NK-92 treated with Interleukin-12 subunit alpha and Interleukin-12 subunit beta, amount 100 ng/mL, for 24 hours (cell line): ENCODE measurements at regions not wholly inside any gene's neighbourhood (a gene's known extent, or its start where the extent isn't known, plus 50 kb on each side); places are given as distances from the start of the nearest gene placed in this dataset.
"Not testable (repeated sequence)": the region's sequence is repeated elsewhere in the genome, so short reads cannot be mapped to it uniquely, and the experiment has no call there.

ENCODE experiments used
- DNase-seq: peaks from one replicate; lab custom pipeline; 2025; lab: John Stamatoyannopoulos, UW

DNA sequence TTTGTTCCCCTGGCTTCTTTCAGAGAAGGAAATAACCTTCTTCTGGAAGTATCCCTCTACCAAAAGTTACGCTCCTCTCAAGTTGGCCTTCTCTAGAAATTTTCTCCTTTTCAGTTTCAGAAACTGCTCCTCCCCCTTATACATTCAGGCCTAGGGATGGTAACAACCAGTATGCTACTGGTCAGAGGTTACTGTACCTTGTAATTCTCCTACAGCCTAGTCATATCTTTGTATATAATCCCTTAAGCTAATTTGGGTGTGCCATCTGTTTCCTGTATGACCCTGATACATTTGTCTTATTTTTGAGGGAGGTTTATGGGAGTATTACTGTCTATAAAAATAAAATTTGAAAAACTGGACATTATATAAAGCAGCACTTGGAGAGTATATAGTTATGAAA lies 98.0 kb upstream of the NOTCH2NLA start:
- not testable (repeated sequence) for DNase-seq

DNA sequence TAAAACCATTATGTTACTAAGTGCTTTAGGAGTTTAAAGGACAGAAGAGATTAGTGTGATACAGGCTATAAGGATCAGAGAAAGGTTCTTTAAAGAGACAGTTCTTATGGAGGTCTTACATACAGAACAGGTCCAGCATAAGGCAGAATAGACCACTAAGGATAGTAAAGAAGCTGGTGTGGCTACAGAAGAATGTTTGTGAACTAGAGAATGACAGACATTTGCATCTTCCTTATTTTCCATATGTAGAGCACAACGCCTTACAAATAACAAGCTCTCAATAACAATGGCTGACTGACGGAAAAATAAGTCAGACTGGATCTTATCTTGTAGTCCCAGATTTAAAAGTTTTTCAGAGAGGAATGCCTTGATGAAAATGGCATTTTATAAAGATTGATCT lies 95.6 kb upstream of the NOTCH2NLA start:
- DNase-seq = not testable (repeated sequence)

DNA sequence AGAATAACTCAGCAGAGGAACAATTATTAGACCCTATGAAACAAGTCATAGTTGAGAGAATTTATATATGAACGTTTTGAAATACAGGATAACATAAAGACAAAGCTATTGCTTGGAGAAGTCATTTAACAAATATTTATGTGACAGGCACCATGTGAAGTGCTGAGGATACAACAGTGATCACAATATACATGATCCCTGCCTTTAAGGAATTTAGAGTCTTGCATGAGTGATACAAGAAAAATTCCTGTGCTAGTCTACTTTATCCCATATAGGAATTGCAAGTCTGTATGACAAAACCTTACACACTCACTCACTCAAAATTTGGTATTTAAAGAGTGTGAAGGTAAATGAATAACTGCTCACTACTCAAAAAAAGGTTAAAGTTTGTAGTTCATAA lies 94.5 kb upstream of the NOTCH2NLA start:
- not testable (repeated sequence) for DNase-seq

DNA sequence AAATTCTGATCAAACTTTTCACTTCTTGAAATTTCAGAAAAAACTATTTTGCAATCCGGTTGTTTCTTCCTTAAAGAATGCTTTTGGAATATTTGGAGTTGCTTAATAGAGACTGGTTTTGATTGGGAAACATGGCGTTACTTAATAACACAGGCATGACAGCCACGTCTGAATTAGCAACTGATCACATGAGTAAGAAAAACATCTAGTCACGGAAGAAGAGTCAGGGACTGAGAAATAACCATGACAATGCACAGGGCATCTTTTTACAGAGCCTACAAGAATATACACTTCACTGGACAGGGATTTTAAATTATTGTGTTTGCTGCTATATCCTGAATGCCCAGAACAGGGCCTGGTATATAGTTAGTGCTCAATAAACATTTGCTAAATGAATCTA lies 94.1 kb upstream of the NOTCH2NLA start:
- DNase-seq = not testable (repeated sequence)

DNA sequence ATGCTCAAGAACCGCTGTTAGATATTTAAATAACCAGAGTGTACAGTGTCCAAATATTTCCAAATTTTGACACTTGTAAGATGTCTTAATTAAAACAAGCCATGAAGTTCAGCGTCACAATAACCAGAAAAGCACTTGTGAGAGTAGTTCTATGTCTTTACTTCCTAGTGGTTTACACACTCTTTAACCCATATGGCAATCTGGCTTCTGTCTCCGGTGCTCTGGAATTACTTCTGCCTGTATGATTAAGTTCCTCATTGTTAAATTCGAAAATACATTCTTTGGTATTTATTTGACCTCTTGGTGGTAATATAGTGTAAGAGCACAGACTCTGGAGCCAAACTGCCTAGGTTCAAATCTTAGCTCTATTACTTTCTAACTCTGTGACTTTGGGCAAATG lies 89.9 kb upstream of the NOTCH2NLA start:
- DNase-seq = not testable (repeated sequence)

DNA sequence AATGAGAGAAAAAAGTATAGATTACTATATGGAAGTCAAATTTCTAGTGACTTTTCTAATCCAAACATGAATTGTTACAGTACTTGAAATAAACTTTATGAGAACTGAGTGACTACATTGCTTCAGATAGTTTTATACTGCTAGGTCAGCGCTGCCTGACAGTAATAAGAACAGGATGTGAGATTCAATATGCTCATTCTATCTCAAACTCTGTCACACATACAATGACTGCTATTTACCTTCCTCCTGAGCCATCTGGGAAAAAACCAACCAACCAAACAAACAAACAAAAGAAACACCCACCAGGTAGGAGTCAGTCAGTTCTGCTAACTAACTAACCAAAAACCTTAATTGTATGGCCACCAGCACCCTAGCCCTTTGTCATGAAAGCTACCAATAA lies 89.0 kb upstream of the NOTCH2NLA start:
- not testable (repeated sequence) for DNase-seq

DNA sequence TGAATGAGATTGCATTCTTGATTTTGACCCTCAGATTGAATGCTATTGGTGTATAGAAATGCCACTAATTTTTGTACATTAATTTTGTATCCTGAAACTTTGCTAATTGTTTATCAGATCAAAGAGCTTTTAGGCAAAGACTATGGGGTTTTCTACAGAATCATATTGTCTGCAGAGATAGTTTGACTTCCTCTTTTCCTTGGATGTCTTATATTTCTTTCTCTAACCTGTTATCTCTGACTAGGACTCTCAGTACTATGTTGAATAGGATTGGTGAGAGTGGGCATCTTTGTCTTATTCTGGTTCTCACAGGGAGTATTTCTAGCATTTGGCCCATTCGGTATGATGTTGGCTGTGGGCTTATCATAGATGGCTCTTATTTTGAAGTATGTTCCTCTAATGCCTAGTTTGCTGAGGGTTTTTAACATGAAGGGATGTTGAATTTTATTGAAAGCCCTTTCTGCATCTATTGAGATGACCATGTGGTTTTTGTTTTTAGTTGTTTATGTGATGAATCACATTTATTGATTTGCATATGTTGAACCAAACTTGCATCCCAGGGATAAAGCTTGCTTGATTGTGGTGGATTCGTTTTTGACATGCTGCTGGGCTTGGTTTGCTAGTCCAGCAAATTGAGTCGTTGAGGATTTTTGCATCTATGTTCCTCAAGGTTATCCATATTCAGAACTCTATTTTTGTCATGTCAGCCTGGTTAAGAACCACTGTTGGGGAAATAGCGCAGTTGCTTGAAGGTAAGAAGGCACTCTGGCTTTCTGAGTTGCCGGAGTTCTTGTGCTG lies 85.8 kb upstream of the NOTCH2NLA start:
- DNase-seq = not testable (repeated sequence)

DNA sequence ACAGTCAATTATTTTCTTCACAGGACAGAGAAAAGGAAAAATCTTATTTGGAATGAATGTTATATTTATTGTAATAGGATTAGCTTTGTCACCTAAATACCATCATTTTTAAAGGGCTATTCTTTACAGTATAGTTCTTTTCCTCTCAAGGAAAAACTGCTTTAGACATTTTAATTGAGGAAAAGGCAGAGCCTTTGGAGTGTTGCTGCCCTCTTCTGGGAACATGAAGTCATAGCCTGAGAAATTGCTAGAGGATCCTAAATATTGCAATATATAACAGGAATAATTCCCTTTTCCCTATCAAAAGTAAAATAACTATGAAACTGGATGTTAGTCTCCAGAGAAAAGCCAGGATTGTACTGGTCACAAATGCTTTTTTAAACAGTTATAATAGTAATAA lies 81.8 kb upstream of the NOTCH2NLA start:
- not testable (repeated sequence) for DNase-seq

DNA sequence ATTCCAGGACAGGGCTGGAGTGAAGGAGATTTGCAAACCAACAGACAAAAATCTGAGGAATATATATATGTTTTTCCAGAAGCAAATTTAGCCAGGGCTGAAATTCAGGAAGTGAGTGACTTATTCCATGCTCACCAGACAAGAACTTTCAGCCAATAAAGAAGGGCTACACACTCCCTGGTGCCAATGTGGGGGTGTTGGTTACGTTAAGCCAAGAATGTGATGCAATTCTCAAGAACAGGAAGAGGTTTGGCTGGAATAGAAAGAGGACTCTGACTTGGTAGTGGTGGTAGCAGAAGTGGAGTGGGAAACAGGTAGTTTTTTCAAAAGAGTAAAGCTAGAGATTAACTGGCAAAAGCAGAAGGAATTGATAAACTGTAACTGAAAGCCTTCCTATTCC lies 80.6 kb upstream of the NOTCH2NLA start:
- not testable (repeated sequence) for DNase-seq

DNA sequence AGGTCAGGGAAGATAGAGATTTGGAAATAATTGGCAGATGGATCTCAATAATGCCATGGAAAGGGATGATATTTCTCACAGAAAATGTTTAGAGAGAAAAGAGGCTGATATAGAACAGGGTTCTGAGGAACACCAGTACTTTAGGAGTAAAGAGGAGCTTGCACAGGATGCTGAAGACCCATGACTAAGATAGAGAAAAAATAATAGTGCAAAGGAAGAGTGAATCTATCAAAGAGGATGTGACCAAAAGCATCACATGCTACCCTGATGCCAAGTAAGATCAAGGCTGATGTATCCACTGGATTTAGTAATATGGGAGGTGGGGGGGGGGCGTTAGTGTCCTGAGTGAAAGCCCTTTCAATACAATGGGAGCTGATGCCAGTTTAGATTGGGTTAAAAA lies 80.1 kb upstream of the NOTCH2NLA start:
- not testable (repeated sequence) for DNase-seq

DNA sequence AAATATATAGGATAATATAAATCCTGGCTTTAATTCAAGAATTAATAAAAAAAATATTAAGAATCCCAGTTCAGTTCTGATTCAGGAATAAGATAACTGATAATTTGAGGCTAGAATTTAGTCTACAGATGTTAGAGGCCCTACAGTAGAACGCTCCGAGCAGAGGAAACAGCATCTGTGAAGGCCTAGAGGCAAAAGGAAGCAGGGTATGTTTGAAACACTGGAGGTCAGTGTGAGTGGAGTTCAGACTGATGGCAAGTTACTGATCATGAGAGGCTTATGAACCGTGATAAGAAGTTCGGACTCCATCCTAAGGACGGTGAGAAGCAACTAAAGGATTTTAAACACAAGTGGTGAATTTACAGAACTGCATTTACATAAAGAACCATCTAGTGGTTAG lies 79.3 kb upstream of the NOTCH2NLA start:
- not testable (repeated sequence) for DNase-seq

DNA sequence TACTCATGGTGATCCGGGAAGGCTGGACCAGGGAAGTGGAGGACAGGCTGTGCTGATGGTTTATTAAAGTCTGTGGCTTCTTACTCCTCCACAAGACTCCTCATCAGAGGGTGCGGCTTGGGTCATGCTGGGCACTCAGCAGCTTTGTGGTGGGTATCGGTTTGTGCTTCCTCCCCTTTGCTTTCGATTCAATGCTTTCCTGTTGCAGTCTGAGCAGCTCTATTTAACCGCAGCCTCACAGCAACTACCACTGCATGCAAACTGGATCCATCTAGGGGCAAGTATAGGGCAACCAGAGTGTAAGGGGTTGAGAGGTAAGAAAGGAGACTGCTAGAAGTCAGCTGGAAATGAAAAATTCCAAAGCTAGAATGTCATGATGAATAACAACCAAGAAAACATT lies 78.8 kb upstream of the NOTCH2NLA start:
- DNase-seq = not testable (repeated sequence)

DNA sequence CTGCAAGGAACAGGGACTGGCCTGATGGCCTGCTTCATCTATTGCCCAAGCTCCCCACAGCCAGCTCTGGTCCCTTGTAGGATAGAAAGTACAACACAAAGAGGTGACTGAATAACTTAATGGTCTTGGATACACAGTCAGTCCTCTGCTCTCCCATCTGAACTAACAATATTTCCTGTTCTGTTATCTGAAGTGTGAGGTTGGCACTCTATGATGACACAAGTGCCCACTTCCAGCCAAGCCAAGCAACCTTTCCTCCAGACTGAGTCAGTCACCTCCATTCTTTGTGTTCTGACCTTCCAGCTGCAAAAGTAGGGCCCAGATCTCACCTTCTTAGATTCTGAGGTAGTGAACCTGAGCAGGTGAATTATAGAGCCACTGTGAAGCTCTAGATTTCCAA lies 77.8 kb upstream of the NOTCH2NLA start:
- not testable (repeated sequence) for DNase-seq

DNA sequence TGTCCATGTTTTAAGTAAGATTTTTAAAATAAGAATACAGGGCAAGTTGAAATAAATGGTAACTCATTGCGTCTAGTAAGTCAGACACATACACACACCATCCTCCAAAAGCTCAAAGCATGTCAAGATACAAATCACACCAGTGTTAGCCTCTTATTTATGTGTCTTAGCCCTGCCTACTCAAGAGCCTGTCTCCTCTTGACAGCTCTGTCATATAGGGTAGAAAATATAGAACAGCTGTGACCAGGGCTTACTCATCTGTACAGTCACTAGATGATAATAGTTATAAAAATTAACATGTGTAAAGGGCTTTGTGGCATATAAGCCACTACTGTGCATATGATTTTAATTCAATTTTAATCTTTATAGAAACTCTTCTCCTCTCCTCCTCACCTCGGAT lies 76.6 kb upstream of the NOTCH2NLA start:
- DNase-seq = not testable (repeated sequence)

DNA sequence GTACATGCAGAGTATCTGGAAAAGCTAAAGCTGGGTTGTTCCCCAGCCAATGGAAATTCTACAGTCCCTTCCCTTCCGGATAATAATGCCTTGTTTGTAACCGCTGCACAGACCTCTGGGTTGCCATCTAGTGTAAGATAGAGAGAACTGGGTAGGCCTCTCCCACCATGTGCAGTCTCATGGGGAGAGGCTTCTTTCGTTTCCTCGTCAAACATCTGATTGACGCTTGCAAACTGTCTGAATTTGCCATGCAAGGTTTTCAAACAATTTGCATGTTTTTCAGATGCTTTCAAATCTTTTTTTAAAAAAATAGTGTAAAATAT lies 69.7 kb upstream of the NOTCH2NLA start:
- not testable (repeated sequence) for DNase-seq

DNA sequence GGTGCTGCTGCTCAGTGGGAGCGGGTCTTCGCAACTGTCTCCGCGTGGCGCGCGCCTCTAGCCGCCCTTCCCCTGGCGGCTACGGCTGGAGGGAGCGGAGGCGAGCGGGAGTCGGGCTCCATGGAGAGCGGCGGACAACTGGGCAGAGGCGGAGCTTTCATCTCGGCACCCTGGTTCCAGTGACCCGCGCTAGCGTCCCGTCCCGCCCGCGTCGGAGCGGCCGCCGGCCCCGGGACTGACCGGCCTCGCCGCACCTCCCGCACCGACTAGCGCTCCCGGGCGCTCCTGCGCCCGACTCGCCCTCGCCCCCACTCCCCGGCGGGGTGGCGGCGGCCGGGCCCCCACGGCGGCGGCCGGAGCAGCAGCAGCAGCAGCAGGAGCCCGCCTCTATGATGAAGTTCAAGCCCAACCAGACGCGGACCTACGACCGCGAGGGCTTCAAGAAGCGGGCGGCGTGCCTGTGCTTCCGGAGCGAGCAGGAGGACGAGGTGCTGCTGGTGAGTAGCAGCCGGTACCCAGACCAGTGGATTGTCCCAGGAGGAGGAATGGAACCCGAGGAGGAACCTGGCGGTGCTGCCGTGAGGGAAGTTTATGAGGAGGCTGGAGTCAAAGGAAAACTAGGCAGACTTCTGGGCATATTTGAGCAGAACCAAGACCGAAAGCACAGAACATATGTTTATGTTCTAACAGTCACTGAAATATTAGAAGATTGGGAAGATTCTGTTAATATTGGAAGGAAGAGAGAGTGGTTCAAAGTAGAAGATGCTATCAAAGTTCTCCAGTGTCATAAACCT lies 69.2 kb upstream of the NOTCH2NLA start:
- DNase-seq = not testable (repeated sequence)

DNA sequence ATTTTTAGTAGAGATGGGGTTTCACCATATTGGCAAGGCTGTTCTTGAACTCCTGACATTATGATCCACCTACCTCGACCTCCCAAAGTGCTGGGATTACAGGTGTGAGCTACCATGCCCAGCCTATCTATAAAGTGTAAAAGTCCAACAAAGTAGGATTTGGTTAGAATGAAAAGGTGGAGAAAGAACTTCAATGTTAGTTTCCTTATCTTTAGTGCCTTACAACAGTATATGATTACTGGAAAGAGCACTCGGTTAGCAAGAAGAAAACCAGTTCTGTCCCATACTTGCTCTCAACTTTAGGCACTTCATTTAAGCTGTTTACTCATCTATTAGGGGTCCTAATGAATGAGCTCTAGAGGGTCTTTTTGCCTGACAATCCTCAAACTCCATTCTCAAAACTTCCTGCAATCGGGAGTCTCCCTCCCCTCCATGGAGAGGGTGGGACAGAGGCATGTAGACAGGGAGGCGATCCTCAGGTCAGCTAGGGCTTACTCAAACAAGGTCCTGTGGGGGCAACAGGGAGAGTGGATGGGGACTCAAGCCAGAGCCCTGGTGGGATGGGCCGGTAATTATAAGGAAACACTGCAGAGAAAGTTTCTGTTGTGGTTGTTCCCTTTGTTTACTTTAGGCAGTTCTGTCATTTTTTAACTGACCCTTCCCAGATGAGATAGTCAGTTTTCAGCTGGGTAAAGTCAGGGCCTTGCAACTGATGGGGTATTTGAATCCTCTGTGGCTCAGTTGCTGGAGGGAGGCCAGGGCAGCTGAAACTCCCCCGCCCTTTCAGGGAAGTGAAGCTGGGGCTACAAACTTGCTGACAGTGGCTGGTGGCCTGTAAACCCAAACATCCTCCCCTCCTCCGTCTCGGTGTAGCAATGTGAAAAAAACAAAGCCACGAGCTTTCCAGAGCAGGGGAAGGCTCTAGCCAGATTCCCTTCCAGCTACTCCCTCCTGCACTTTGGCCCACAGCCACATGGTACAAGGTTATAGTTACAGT lies 64.4 kb upstream of the NOTCH2NLA start:
- DNase-seq = not testable (repeated sequence)

DNA sequence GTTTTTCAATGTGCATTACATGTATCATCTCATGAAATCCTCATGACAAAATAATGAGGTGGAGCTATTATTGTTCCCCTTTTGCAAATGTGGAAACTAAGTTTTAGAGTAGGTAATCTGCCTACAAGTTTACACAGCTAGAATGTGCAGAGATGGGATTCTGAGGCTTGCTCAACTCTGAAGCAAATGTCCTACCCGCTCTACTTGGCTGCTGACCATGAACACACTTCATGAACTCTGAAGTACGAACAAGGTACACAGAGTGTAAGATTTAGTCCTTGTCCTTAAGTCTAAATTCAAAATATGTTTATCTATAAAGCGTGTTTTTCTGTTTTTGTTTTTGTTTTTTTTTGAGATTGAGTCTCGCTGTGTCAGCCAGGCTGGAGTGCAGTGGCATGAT lies 63.6 kb upstream of the NOTCH2NLA start:
- not testable (repeated sequence) for DNase-seq

DNA sequence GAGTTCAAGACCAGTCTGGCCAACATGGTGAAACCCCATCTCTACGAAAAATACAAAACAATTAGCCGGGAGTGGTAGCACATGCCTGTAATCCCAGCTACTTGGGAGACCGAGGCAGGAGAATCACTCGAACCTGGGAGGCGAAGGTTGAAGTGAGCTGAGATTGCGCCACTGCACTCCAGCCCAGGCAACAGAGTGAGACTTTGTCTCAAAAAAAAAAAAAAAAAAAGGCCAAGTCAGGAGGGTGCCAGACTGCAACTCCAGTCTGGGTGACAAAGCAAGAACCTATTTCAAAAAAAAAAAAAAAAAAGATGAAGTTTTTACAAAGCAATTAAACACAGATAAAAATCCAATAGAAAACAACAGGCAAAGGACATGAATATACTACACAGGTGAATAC lies 59.1 kb upstream of the NOTCH2NLA start:
- not testable (repeated sequence) for DNase-seq

DNA sequence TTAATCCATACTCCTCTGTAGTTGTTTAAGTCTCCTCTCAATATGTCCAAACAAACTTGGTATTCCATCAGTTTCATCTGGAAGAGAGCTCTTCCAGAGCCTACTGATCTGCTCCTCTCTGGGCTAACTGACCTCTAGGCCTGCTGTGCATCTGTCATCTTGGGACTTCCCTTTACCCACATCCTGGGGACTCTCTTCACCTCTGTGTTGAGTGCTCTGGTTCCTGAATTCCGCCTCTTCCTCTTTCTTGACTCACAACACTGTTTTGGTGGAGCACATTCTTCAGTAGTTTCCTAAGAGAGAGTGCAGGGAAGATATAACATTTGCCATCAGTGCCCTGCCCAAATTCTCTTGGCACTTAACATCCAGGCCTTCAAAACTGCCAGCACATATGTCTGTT lies 55.9 kb upstream of the NOTCH2NLA start:
- not testable (repeated sequence) for DNase-seq

DNA sequence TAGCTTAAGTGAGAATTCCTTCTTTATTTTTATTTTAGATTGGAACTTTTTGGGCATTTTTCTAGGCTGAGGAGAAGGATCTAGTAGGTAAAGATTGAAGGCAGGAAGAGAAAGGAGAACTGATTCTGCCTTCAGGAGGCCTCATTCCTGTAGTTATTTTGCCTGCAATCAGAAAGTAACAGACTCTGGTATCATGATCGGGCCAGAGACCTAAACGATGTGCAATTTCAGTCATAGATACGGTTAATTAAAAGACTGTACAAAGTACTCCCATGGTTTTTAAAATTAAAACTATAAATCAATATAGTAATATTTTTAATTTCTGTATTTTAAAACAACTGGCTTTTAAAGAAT lies 54.7 kb upstream of the NOTCH2NLA start:
- not testable (repeated sequence) for DNase-seq
